Stimulated activated CD8-positive, alpha-beta memory T cell treated with anti-CD3 and anti-CD28 coated beads, Interleukin-12 subunit alpha, Interleukin-12 subunit beta, amount 100 ng/mL, for 4 hours (primary cell): ENCODE measurements at regions not wholly inside any gene's neighbourhood (a gene's known extent, or its start where the extent isn't known, plus 50 kb on each side); places are given as distances from the start of the nearest gene placed in this dataset.
"Not testable (repeated sequence)": the region's sequence is repeated elsewhere in the genome, so short reads cannot be mapped to it uniquely, and the experiment has no call there.

ENCODE experiments used
- DNase-seq: peaks from one replicate; pipeline ENCODE4 v3.0.0-alpha.2; 2020; ENCODE audit warnings: low read depth

DNA sequence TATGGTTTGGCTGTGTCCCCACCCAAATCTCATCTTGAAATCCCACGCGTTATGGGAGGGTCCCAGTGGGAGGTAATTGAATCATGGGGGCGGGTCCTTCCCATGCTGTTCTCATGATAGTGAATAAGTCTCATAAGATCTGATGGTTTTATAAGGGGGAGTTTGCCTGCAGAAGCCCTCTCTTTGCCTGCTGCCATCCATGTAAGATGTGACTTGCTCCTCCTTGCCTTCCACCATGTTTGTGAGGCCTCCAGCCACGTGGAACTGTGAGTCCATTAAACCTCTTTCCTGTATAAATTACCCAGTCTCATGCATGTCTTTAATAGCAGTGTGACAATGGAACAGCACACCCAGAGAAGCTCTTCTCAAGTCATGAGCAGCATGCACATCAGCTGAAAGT is 119.1 kb upstream of the CARD11 start:
- DNase-seq = not testable (repeated sequence)

- DNase-seq = no peak
These were observed 120.7 kb upstream of the CARD11 start for GRCh38 chr7:3164380-3164792.

DNA sequence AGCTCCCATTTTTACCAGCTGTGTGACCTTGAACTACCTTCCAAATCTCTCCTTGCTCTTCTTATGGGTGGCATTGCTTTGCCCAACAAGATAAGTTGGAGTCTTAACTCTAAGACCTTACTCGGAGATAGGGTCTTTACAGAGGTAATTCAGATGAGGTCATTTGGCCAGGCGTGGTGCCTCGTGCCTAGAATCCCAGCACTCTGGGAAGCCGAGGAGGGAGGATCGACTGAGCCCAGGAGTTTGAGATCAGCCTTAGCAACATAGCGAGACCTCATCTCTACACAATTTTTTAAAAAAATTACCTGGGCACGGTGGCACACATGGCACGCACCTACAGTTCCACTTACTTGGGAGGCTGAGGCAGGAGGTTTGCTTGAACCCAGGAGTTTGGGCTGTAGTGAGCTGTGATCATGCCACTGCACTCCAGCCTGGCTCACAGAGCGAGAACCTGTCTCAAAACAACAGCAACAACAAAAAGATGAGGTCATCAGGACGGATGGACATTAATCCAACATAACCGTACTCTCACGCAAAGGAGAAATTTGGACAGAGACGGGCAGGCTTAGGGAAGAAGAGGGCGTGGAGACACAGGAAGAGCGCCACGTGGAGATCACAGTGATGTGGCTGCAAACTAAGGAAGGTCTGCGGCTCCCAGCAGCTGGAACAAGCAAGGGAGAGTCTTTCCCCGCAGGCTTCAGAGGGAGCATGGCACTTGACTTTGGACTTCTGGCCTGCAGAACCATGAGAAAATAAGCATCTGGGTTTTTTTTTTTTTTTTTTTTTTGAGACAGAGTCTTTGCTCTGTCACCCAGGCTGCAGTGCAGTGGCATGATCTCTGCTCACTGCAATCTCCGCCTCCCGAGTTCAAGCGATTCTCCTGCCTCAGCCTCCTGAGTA is 122.3 kb upstream of the CARD11 start:
- no peak for DNase-seq

GRCh38 chr7:3167551-3167950 is 123.9 kb upstream of the CARD11 start:
- no peak for DNase-seq

GRCh38 chr7:3168370-3168769 is 124.7 kb upstream of the CARD11 start:
- no peak for DNase-seq

GRCh38 chr7:3168869-3169268 is 125.2 kb upstream of the CARD11 start:
- DNase-seq = no peak

- DNase-seq = no peak
These were observed 128.2 kb upstream of the SDK1 start for GRCh38 chr7:3172768-3173280.

- no peak for DNase-seq
These were observed 126.4 kb upstream of the SDK1 start for GRCh38 chr7:3174515-3175284.

- DNase-seq = no peak
These were observed 125.7 kb upstream of the SDK1 start for GRCh38 chr7:3175285-3175902.

DNA sequence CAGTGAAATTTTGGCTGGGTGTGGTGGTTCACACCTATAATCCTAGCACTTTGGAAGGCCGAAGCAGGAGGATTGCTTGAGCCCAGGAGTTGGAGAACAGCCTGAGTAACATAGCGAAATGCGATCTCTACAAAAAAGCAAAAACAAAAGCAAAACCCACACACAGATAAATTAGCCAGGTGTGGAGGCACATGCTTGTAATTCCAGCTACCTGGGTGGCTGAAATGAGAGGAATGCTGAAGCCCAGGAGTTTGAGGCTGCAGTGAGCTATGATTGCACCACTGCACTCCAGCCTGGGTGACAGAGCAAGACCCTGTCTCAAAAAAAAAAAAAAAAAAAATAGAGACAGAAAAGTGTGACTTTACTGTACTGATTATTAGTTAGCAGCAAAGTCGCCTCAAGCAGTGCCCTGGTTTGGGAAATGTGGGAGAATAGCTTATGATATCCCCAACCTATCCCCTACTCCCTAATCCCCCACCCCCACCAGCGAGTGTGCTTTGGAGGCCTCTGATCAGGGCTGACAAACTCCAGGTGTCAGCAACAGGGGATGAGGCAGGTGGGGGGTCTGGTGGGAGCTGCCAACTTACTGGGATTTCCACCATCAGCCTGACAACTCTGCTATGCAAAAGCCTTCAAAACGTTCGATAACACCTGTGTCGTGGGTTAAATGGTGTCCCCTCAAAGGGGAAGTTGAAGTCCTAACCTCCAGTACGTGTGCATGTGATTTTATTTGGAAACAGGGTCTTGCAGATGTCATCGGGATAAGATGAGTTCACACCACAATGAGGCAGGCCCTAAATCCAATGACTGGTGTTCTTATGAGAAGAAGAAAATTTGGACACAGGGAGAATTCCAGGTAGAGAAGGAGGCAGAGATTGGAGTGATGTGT is 124.7 kb upstream of the SDK1 start:
- DNase-seq = no peak

DNA sequence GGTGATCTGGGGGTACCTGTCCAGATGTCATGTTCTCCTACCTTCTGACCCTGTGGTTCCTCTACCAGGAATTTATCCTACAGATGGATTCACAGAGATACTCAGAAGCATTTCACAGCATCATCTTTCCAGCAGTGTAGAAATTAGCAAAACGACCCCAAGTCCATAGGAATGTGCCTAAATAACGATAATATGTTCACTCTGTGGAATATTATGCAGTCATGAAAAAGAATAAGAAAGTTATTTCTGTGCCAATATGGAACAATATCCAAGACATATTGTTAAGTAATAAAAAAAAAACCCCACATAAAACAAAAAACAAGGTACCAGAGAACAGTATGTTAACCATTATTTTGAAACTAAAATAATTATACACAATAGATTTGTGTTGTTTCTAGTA is 123.8 kb upstream of the SDK1 start:
- DNase-seq = no peak

DNA sequence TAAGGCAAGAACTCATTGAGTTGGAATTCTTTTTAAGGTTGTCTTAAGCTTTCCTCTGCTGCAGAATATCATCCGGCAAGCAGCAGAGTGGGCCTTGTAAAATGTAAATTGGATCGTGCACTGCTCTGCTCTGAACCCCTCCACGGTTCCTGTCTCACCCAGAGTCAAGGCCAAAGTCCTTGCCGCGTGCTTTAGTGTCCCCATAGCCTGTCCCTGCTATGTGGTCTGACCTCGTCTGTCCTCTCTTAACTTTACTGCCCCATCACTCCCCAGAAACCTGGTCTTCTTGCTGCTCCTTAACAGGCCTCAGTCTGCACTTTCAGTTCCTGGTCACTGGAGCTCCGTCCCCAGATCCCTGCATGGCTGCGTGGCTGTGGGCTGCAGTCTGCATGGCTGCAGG is 121.6 kb upstream of the SDK1 start:
- no peak for DNase-seq

- DNase-seq = no peak
These were observed 120.4 kb upstream of the SDK1 start for GRCh38 chr7:3180604-3181003.

- DNase-seq = not testable (repeated sequence)
These were observed 119.0 kb upstream of the SDK1 start for GRCh38 chr7:3182055-3182454.

DNA sequence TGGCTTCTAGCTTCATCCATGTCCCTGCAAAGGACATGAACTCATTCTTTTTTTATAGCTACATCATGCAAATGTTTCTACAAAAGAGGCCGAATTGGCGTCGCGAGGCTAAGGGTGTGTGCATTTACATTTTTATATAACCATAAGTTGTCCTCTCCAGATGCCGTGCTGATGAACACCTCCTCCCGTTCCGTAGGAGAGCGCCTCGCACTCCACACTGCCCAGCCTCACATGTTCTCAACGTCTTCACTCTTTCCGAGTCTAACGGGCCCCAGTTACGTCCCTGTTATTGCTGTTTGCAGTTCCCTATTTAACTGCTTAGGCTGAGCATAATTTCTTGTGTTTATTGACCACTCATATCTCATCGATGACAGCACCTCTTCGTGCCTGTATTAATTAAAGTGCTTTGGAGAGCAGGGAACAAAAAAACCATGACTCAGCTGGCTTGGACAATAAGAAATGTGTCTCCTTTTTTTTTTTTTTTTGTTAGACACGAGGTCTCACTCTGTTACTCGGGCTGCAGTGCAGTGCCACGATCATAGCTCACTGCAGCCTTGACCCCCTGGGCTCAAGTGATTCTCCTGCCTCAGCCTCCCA is 113.5 kb upstream of the SDK1 start:
- DNase-seq = no peak

- DNase-seq = no peak
These were observed 112.1 kb upstream of the SDK1 start for GRCh38 chr7:3188946-3189345.

DNA sequence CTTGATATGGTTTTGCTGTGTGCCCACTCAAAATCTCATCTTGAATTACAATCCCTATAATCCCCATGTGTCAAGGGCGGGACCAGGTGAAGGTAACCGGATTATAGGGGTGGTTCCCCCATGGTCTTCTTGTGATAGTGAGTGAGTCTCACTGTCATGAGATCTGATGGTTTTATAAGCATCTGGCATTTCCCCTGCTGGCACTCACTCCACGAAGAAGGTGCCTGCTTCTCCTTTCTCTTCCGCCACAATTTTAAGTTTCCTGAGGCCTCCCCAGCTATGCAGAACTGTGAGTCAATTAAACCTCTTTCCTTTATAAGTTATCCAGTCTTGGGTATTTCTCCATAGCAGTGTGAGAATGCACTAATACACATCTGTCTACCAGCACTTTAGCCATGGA is 109.5 kb upstream of the SDK1 start:
- DNase-seq = no peak

DNA sequence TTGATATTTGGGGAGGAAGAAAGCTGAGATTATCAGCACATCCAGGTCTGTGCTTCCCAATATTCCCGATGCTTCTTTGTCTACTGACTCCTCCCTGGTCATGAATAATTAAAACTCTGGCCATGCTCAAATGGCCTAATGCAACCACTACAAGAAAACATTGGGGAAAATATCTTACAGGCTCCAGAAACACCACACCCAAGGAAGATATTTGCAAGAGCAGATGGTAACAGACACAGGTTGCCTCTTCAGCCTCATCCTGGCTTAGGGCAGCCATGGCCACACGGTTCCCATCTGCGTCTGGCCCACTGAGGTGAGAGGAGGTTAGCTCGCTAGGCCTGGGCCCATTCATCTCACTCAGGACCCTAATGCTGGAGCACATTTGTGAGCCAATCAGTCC is 108.4 kb upstream of the SDK1 start:
- DNase-seq = no peak

- no peak for DNase-seq
These were observed 107.5 kb upstream of the SDK1 start for GRCh38 chr7:3193379-3194120.

GRCh38 chr7:3194501-3195141 is 106.4 kb upstream of the SDK1 start:
- no peak for DNase-seq
